CD14-positive monocyte (primary cell): ENCODE measurements at regions not wholly inside any gene's neighbourhood (a gene's known extent, or its start where the extent isn't known, plus 50 kb on each side); places are given as distances from the start of the nearest gene placed in this dataset.

ENCODE experiments used
- DNase-seq, 3 donors: peaks; one replicate each; pipeline ENCODE4 v3.0.0-alpha.2; 2011 to 2022
- H2AFZ ChIP-seq: 2 replicates; pipeline ENCODE4 v1.6.0; 2012; ENCODE audit warnings: mild to moderate bottlenecking, low read depth, low read length, inconsistent platforms; ENCODE audit not compliant: insufficient read depth, poor library complexity, severe bottlenecking
- H3K27ac ChIP-seq, 2 donors: 1 replicate in 1 of 2; 2 replicates in 1 of 2; pipeline ENCODE4 v1.5.1; 2012 to 2013; ENCODE audit warnings: low read length in 2 of 2, control low read depth in 1 of 2, inconsistent platforms in 1 of 2, low read depth in 1 of 2, mild to moderate bottlenecking in 1 of 2
- H3K27me3 ChIP-seq, 2 donors: one replicate each; pipeline versions ENCODE4 v1.6.0 to v1.6.1; 2011 to 2013; ENCODE audit warnings: low read length in 2 of 2; ENCODE audit not compliant: control insufficient read depth in 2 of 2, insufficient read depth in 2 of 2
- H3K36me3 ChIP-seq, 2 donors: replicated peaks in 1 of 2; 1 replicate in 1 of 2; 2 replicates in 1 of 2; pipeline versions ENCODE4 v1.5.1 to v1.6.1; 2012 to 2013; ENCODE audit warnings: low read length in 2 of 2, control low read depth in 1 of 2, inconsistent platforms in 1 of 2, mild to moderate bottlenecking in 1 of 2; ENCODE audit not compliant: insufficient read depth in 2 of 2, control insufficient read depth in 1 of 2
- H3K4me1 ChIP-seq, 2 donors: 1 replicate in 1 of 2; 2 replicates in 1 of 2; pipeline versions ENCODE4 v1.5.1 to v1.6.1; 2012 to 2013; ENCODE audit warnings: low read length in 2 of 2, control low read depth in 1 of 2, inconsistent platforms in 1 of 2, mild to moderate bottlenecking in 1 of 2, moderate library complexity in 1 of 2; ENCODE audit not compliant: insufficient read depth in 2 of 2, control insufficient read depth in 1 of 2
- H3K4me2 ChIP-seq: replicated peaks from 2 replicates; pipeline ENCODE3; 2012; ENCODE audit warnings: low read length, moderate library complexity, mild to moderate bottlenecking; ENCODE audit not compliant: poor library complexity, severe bottlenecking; ENCODE audit errors: extremely low read depth
- H3K4me3 ChIP-seq, 3 experiments: fragments of 200-600 bp in 1 of 3; sonication (generic) in 1 of 3; replicated peaks in 1 of 3; 1 replicate in 2 of 3; 2 replicates in 1 of 3; pipeline ENCODE4 v1.5.1; 2011 to 2013; ENCODE audit warnings: low read length in 3 of 3, mild to moderate bottlenecking in 3 of 3, control low read depth in 2 of 3, low read depth in 2 of 3, inconsistent platforms in 1 of 3, moderate library complexity in 1 of 3
- H3K79me2 ChIP-seq: 2 replicates; pipeline ENCODE4 v1.6.0; 2012; ENCODE audit warnings: mild to moderate bottlenecking, control low read depth, inconsistent platforms, low read length, moderate library complexity; ENCODE audit not compliant: insufficient read depth
- H3K9ac ChIP-seq: 2 replicates; pipeline ENCODE4 v1.6.0; 2017; ENCODE audit warnings: low read length, mild to moderate bottlenecking; ENCODE audit not compliant: insufficient read depth, poor library complexity, severe bottlenecking
- H3K9me3 ChIP-seq, 2 donors: replicated peaks in 1 of 2; 1 replicate in 1 of 2; 2 replicates in 1 of 2; pipeline versions ENCODE4 v1.5.1 to v1.6.1; 2012 to 2013; ENCODE audit warnings: low read length in 2 of 2, control low read depth in 1 of 2; ENCODE audit not compliant: control insufficient read depth in 1 of 2, insufficient read depth in 1 of 2
- H4K20me1 ChIP-seq: 2 replicates; pipeline ENCODE4 v1.6.0; 2012; ENCODE audit warnings: mild to moderate bottlenecking, low read length, control low read depth, moderate library complexity; ENCODE audit not compliant: insufficient read depth
- H3K27ac Mint-ChIP-seq, 7 donors: one replicate each; pipeline ENCODE4 v1.8.0; 2020; ENCODE audit warnings: mild to moderate bottlenecking in 7 of 7, mixed read lengths in 7 of 7, moderate library complexity in 6 of 7, inconsistent platforms in 2 of 7
- H3K27me3 Mint-ChIP-seq, 3 donors: one replicate each; pipeline ENCODE4 v1.8.0; 2021 to 2022; ENCODE audit warnings: low read depth in 3 of 3, mild to moderate bottlenecking in 3 of 3, mixed read lengths in 3 of 3, moderate library complexity in 3 of 3, inconsistent platforms in 1 of 3
- H3K36me3 Mint-ChIP-seq, 2 donors: one replicate each; pipeline ENCODE4 v1.8.0; 2020; ENCODE audit warnings: mixed read lengths in 2 of 2, inconsistent platforms in 1 of 2, mild to moderate bottlenecking in 1 of 2
- H3K4me1 Mint-ChIP-seq: one replicate; pipeline ENCODE4 v1.8.0; 2020; ENCODE audit warnings: mild to moderate bottlenecking, mixed read lengths
- H3K4me3 Mint-ChIP-seq, 2 donors: one replicate each; pipeline ENCODE4 v1.8.0; 2020; ENCODE audit warnings: mild to moderate bottlenecking in 2 of 2, mixed read lengths in 2 of 2, moderate library complexity in 1 of 2
- H3K9me3 Mint-ChIP-seq, 7 donors: one replicate each; pipeline ENCODE4 v1.8.0; 2020 to 2022; ENCODE audit warnings: mixed read lengths in 7 of 7, mild to moderate bottlenecking in 6 of 7, moderate library complexity in 6 of 7, inconsistent platforms in 2 of 7
- WGBS: methylation state at CpG from one replicate; pipeline ENCODE4 v1.1.5; 2013; ENCODE audit warnings: missing lambda C conversion rate; ENCODE audit not compliant: insufficient coverage; 5-methylcytosine and 5-hydroxymethylcytosine counted together
- intact Hi-C, 2 donors: fragments of 100-400 bp; cut with micrococcal nuclease; formaldehyde crosslinking; loops; one replicate each; pipeline versions ENCODE4 v1.15.0 to v1.15.1; 2023
- TF ChIP-seq, protein P1 (sequence below): fragments of 200-600 bp; IDR thresholded peaks from one replicate; pipeline ENCODE4 v1.8.0; 2022; ENCODE audit warnings: antibody characterized with exemption, mild to moderate bottlenecking

DNA sequence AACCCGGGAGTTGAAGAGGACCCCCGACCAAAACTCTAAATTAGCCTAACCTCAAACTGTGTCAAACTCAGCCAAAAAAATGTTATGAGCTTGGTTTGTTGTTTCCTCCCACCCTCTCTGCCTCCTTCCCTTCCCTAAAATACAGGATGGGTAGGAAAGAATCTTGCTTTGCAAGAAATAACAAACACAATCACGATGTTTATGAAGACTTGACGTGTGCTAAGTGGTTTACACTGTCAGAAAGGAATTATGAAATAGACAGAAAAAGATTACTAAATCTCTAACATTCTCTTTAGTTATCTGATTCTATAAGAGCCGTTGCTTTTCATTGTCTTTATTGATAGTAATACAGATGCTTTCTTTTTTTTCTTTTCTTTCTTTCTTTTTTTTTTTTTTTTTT is 285.1 kb downstream of the BMP7 start:
- H3K4me3 Mint-ChIP-seq: no peak overlapping the region
- H3K27me3 Mint-ChIP-seq: peaks cover 9 to 19% (median 15%) of the 10 kb centered on the region in 3 donors
- WGBS: no CpG with 5 or more reads among the region's 5 CpGs

DNA sequence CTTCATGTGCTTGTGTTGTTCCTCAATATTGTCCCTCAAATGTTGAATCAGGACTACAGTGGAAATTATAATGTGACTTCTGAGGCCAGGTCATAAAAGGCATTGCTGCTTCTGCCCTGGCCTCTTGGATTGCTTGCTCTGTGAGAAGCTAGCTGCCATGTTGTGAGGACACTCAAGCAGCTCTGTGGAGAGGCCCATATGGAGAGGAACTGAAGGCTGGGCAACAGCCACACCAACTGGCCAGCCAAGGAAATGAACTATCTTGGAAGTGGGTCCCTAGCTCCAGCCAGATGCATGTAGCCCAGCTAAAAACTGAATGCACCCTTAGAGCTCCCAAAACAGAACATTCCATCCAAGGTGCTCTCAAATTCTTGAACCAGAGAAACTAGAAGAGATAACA is 282.6 kb downstream of the BMP7 start:
- Mint-ChIP-seq H3K9me3 (peaks cover 0 to 22% (median 3%) of the 10 kb centered on the region in 7 donors), H3K4me3 (no peak overlapping the region), H3K36me3 (no peaks in the 10 kb centered on the region), H3K4me1 (no peaks in the 10 kb centered on the region), H3K27me3 (peaks cover 9 to 17% (median 13%) of the 10 kb centered on the region in 3 donors), H3K27ac (no peak overlapping the region)
- Histone ChIP-seq H4K20me1 (no peaks in the 10 kb centered on the region), H3K4me2 (no peak overlapping the region), H3K27ac (no peak overlapping the region), H3K4me3 (no peak overlapping the region), H3K9ac (no peak overlapping the region), H3K27me3 (no peaks in the 10 kb centered on the region), H3K4me1 (no peaks in the 10 kb centered on the region), H3K79me2 (no peaks in the 10 kb centered on the region), H3K36me3 (no peaks in the 10 kb centered on the region), H3K9me3 (peaks cover 0 to 13% of the 10 kb centered on the region in 2 donors), H2AFZ (no peak overlapping the region)
- TF ChIP-seq, protein P1, sequence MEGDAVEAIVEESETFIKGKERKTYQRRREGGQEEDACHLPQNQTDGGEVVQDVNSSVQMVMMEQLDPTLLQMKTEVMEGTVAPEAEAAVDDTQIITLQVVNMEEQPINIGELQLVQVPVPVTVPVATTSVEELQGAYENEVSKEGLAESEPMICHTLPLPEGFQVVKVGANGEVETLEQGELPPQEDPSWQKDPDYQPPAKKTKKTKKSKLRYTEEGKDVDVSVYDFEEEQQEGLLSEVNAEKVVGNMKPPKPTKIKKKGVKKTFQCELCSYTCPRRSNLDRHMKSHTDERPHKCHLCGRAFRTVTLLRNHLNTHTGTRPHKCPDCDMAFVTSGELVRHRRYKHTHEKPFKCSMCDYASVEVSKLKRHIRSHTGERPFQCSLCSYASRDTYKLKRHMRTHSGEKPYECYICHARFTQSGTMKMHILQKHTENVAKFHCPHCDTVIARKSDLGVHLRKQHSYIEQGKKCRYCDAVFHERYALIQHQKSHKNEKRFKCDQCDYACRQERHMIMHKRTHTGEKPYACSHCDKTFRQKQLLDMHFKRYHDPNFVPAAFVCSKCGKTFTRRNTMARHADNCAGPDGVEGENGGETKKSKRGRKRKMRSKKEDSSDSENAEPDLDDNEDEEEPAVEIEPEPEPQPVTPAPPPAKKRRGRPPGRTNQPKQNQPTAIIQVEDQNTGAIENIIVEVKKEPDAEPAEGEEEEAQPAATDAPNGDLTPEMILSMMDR: no peak
- intact Hi-C loops: no loop called here
- DNase-seq: no peak

More for the DNA sequence above, 285.1 kb downstream of the BMP7 start:
- no peak overlapping the region for H3K27ac ChIP-seq
- DNase-seq: no peak
- TF ChIP-seq, protein P1: no peak
- intact Hi-C loops: no loop called here
- Mint-ChIP-seq H3K27ac (no peak overlapping the region), H3K9me3 (peaks cover 0 to 16% (median 3%) of the 10 kb centered on the region in 7 donors), H3K36me3 (no peaks in the 10 kb centered on the region), H3K4me1 (no peaks in the 10 kb centered on the region)
- no peaks in the 10 kb centered on the region for H3K36me3 ChIP-seq
- H2AFZ ChIP-seq: no peak overlapping the region
- no peaks in the 10 kb centered on the region for H3K4me1 ChIP-seq
- peaks cover 0 to 2% of the 10 kb centered on the region in 2 donors for H3K27me3 ChIP-seq
- no peaks in the 10 kb centered on the region for H4K20me1 ChIP-seq
- H3K4me3 ChIP-seq: no peak overlapping the region
- H3K9ac ChIP-seq: no peak overlapping the region
- no peaks in the 10 kb centered on the region for H3K79me2 ChIP-seq
- peaks cover 0 to 10% of the 10 kb centered on the region in 2 donors for H3K9me3 ChIP-seq
- H3K4me2 ChIP-seq: no peak overlapping the region
